HEK293T (cell line): ENCODE measurements at regions not wholly inside any gene's neighbourhood (a gene's known extent, or its start where the extent isn't known, plus 50 kb on each side); places are given as distances from the start of the nearest gene placed in this dataset.
"Not testable (repeated sequence)": the region's sequence is repeated elsewhere in the genome, so short reads cannot be mapped to it uniquely, and the experiment has no call there.

Experiments used
- CTCF ChIA-PET: fragments of 350-600 bp; formaldehyde crosslinking; extraction: SDS; loops from one replicate; lab custom pipeline; 2021; ENCODE audit warnings: antibody characterized with exemption, inconsistent platforms; lab: Yijun Ruan, JAX
- POLR2A ChIA-PET: fragments of 350-600 bp; formaldehyde crosslinking; extraction: SDS; loops from one replicate; lab custom pipeline; 2020; ENCODE audit warnings: antibody characterized with exemption, inconsistent platforms; lab: Yijun Ruan, JAX
- DNase-seq: peaks from one replicate; pipeline ENCODE4 v3.0.0; 2012; ENCODE audit warnings: mixed read lengths; ENCODE audit errors: extremely low spot score
- ARNT ChIP-seq: fragments of 450-650 bp; IDR thresholded peaks from 2 replicates; pipeline ENCODE4 v1.6.1; 2017; ENCODE audit warnings: mild to moderate bottlenecking
- BHLHE40 ChIP-seq: fragments of 450-650 bp; IDR thresholded peaks from 2 replicates; pipeline ENCODE4 v1.6.1; 2016; ENCODE audit warnings: mild to moderate bottlenecking, moderate library complexity, borderline replicate concordance
- CTBP1 ChIP-seq: fragments of 450-650 bp; IDR thresholded peaks from 2 replicates; pipeline ENCODE4 v1.6.1; 2016; ENCODE audit warnings: borderline replicate concordance
- ELF4 ChIP-seq: fragments of 450-650 bp; IDR thresholded peaks from 2 replicates; pipeline ENCODE4 v1.6.1; 2017; ENCODE audit warnings: antibody characterized with exemption
- FOXA1 ChIP-seq: fragments of 450-650 bp; IDR thresholded peaks from 2 replicates; pipeline ENCODE4 v1.6.1; 2016; ENCODE audit warnings: mild to moderate bottlenecking
- FOXK2 ChIP-seq: fragments of 450-650 bp; IDR thresholded peaks from 2 replicates; pipeline ENCODE4 v1.6.1; 2016; ENCODE audit warnings: mild to moderate bottlenecking
- FOXM1 ChIP-seq: fragments of 450-650 bp; IDR thresholded peaks from 2 replicates; pipeline ENCODE4 v1.6.1; 2017; ENCODE audit warnings: mild to moderate bottlenecking, borderline replicate concordance
- HDGF ChIP-seq: fragments of 450-650 bp; IDR thresholded peaks from 2 replicates; pipeline ENCODE4 v1.6.1; 2017; ENCODE audit warnings: antibody characterized with exemption, borderline replicate concordance
- L3MBTL2 ChIP-seq: fragments of 450-650 bp; conservative IDR thresholded peaks from 2 replicates; pipeline ENCODE4 v1.6.1; 2016; ENCODE audit warnings: mild to moderate bottlenecking
- LEF1 ChIP-seq: fragments of 450-650 bp; IDR thresholded peaks from 2 replicates; pipeline ENCODE4 v1.6.1; 2017; ENCODE audit warnings: mild to moderate bottlenecking, borderline replicate concordance
- NFRKB ChIP-seq: fragments of 450-650 bp; IDR thresholded peaks from 2 replicates; pipeline ENCODE4 v1.6.1; 2016; ENCODE audit warnings: mild to moderate bottlenecking, moderate library complexity
- SP1 ChIP-seq: fragments of 450-650 bp; IDR thresholded peaks from 2 replicates; pipeline ENCODE4 v1.6.1; 2017
- SUZ12 ChIP-seq: fragments of 450-650 bp; IDR thresholded peaks from 2 replicates; pipeline ENCODE4 v1.6.1; 2016; ENCODE audit warnings: mild to moderate bottlenecking
- TARDBP ChIP-seq: fragments of 450-650 bp; IDR thresholded peaks from 2 replicates; pipeline ENCODE4 v1.6.1; 2016
- ZNF384 ChIP-seq: fragments of 450-650 bp; IDR thresholded peaks from 2 replicates; pipeline ENCODE4 v1.6.1; 2016
- TF ChIP-seq, protein P1 (sequence below): fragments of 450-650 bp; IDR thresholded peaks from 2 replicates; pipeline ENCODE4 v1.6.1; 2016

DNA sequence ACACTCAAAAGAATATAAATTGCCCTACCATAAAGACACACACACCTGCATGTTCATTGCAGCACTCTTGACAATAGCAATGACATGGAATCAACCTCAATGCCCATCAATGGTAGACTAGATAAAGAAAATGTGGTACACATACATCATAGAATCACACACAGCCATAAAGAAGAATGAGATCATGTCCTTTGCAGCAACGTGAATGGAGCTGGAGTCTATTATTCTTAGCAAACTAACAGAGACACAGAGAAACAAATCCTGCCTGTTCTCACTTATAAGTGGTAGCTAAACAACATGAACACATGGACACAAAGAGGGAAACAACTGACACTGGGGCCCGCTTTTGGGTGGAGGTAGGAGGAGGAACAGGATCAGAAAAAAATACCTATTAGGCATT lies 2062.2 kb upstream of the CDH6 start:
- ChIA-PET CTCF (no interaction called here), POLR2A (no interaction called here)
- DNase-seq, result no peak
- TF ChIP-seq BHLHE40, result no peak

- ChIA-PET CTCF (no interaction called here), POLR2A (no interaction called here)
- TF ChIP-seq SP1, result no peak
- no peak for DNase-seq
These were observed 2062.7 kb upstream of the CDH6 start for GRCh38 chr5:29130786-29131185.

- POLR2A ChIA-PET, DNase-seq, CTCF ChIA-PET: not testable (repeated sequence)
These were observed 2065.8 kb upstream of the CDH6 start for GRCh38 chr5:29127524-29128156.

GRCh38 chr5:29126462-29126861 lies 2067.0 kb upstream of the CDH6 start:
- POLR2A ChIA-PET, CTCF ChIA-PET, DNase-seq: not testable (repeated sequence)

DNA sequence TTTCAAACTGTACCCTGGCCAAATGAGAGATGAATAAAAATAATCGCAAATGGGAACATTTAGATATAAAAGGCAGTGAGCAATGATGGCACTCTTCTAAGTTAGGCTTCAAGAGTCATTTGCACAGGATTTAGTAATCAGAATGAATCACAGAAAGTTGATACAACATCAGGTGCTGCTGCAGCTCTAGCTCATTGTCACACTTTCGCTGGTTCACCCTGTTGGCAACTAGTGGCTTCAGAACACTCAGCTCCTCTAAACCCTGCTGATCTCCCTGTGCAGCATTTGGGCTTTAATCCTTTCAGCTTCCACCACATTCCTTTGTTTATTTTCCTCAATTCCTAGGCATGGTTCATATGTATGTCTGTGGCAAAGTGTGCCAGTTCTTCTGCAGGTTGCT lies 2071.2 kb upstream of the CDH6 start:
- TF ChIP-seq NFRKB (no peak), FOXK2 (no peak)
- POLR2A ChIA-PET, result no interaction called here
- no peak for DNase-seq
- CTCF ChIA-PET, result no interaction called here

GRCh38 chr5:29114331-29114768 lies 2076.0 kb upstream of the CDH9 start:
- no peak for DNase-seq
- ChIA-PET CTCF (no interaction called here), POLR2A (no interaction called here)
- TF ChIP-seq LEF1, result no peak
- no peak for TF ChIP-seq SUZ12
- no peak for TF ChIP-seq BHLHE40
- TF ChIP-seq NFRKB, result no peak
- no peak for TF ChIP-seq FOXM1
- TF ChIP-seq TARDBP, result no peak
- TF ChIP-seq ELF4, result no peak
- TF ChIP-seq FOXA1, result no peak
- TF ChIP-seq ARNT, result no peak

DNA sequence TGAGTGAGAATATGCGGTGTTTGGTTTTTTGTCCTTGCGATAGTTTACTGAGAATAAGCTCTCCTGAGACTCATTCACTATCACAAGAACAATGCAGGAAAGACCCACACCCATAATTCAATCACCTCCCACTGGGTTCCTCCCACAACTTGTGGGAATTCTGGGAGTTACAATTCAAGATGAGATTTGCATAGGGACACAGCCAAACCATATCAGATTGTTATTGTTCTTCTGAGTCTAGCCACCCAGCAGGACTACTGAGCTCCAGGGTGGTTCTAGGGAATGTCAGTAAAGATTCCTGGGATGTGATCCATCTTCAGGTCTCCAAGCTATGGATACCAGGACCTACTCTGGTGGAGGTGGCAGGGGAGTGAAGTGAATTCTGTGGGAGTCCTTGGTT lies 2075.1 kb upstream of the CDH9 start:
- POLR2A ChIA-PET, result no interaction called here
- CTCF ChIA-PET, result no interaction called here
- TF ChIP-seq, protein P1, sequence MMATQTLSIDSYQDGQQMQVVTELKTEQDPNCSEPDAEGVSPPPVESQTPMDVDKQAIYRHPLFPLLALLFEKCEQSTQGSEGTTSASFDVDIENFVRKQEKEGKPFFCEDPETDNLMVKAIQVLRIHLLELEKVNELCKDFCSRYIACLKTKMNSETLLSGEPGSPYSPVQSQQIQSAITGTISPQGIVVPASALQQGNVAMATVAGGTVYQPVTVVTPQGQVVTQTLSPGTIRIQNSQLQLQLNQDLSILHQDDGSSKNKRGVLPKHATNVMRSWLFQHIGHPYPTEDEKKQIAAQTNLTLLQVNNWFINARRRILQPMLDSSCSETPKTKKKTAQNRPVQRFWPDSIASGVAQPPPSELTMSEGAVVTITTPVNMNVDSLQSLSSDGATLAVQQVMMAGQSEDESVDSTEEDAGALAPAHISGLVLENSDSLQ, result no peak
- TF ChIP-seq LEF1, result no peak
- no peak for TF ChIP-seq ELF4
- no peak for TF ChIP-seq ZNF384
- TF ChIP-seq CTBP1, result no peak
- no peak for TF ChIP-seq L3MBTL2
- no peak for TF ChIP-seq FOXA1
- no peak for TF ChIP-seq NFRKB
- TF ChIP-seq ARNT, result no peak
- no peak for TF ChIP-seq FOXM1
- no peak for TF ChIP-seq FOXK2
- no peak for TF ChIP-seq TARDBP
- no peak for TF ChIP-seq SP1
- no peak for TF ChIP-seq HDGF
- TF ChIP-seq BHLHE40, result no peak
- TF ChIP-seq SUZ12, result no peak
- no peak for DNase-seq

DNA sequence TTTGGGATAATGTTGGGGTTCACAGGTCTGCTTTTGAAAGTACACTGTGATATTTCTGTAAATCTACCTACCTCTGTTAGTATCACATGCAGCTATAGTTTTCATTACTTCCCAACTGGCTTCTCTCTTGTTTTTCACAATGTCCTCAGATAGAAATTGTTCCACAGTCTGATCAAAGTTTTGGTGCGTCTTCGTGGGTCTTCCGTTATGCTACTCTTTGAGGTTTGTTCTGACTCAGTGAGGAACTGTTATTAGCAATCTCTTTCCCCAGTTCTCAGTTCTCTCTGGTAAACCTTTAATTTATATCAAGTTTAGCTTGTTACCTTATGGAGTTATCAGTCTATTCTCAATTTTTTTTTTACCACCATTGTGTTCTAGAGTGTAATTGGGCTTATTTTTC lies 2061.2 kb upstream of the CDH9 start:
- no peak for DNase-seq
- TF ChIP-seq NFRKB (no peak), SP1 (no peak), BHLHE40 (no peak), ZNF384 (no peak), FOXM1 (no peak), SUZ12 (no peak)
- TF ChIP-seq, protein P1, result no peak
- ChIA-PET POLR2A (no interaction called here), CTCF (no interaction called here)

DNA sequence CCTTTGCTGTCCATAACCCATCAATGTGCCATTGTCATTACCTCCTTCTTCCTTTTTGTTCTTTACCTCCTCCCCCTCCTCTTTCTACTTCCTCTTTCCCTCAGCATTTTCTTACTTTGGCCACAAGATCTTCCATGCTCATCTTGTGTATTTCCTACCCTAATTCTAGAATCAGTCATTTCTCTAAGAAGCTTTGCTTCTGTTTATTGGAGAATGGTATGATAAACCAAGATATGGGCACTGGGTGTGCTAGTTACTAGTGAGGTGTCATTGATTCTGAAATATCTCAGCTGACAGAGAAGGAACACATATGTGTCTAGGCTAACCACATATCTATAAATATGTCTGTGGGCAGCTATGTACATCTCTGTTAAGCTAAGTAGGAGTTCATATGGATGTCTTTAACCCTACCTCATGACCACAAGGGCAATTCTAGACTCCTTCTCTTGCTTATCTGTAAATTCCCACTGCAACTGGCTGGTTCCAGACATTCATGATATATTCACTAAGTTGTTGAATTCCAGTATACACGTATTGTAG lies 2051.3 kb upstream of the CDH9 start:
- DNase-seq, result no peak
- TF ChIP-seq ZNF384 (no peak), SP1 (no peak), BHLHE40 (no peak), ELF4 (no peak), LEF1 (no peak), HDGF (no peak), CTBP1 (no peak), FOXM1 (no peak), FOXK2 (no peak)
- ChIA-PET CTCF (no interaction called here), POLR2A (no interaction called here)
